ENCODE measurements at regions not wholly inside any gene's neighbourhood (a gene's known extent, or its start where the extent isn't known, plus 50 kb on each side); places are given as distances from the start of the nearest gene placed in this dataset.
A peak's percentile ranks its signal among the peaks of the same experiment; 100 is the strongest.

GRCh38 chr15:70222606-70223005 is 124.9 kb upstream of the TLE3 start:
- no peaks in the 10 kb centered on the region for H3K4me1 ChIP-seq
- WGBS (ENCODE audit: insufficient coverage, low coverage, low lambda C conversion rate, missing lambda C conversion rate) = 72% methylated on average over 2 of the region's 2 CpGs
- H3K36me3 ChIP-seq = no peaks in the 10 kb centered on the region
- no peaks in the 10 kb centered on the region for H3K9me3 ChIP-seq
- H3K4me3 ChIP-seq = no peak overlapping the region
- ATAC-seq (no peak), DNase-seq (no peak)
- intact Hi-C loops (cut with DNase I) = no loop called here
- no peak for TF ChIP-seq POLR2A (IDR thresholded peaks at IDR 0.05)
- TF ChIP-seq CTCF (IDR thresholded peaks at IDR 0.05) = no peak
- no peak overlapping the region for H3K27ac ChIP-seq
- H3K27me3 ChIP-seq = no peaks in the 10 kb centered on the region

GRCh38 chr15:70220490-70221096 is 122.9 kb upstream of the TLE3 start:
- H3K27ac ChIP-seq = no peak overlapping the region
- intact Hi-C loops (cut with DNase I) = no loop called here
- TF ChIP-seq POLR2A (IDR thresholded peaks at IDR 0.05) (no peak), CTCF (IDR thresholded peaks at IDR 0.05) (no peak)
- H3K4me3 ChIP-seq = no peak overlapping the region
- H3K4me1 ChIP-seq = no peaks in the 10 kb centered on the region
- no peaks in the 10 kb centered on the region for H3K9me3 ChIP-seq
- no peaks in the 10 kb centered on the region for H3K27me3 ChIP-seq
- WGBS (ENCODE audit: insufficient coverage, low coverage, low lambda C conversion rate, missing lambda C conversion rate) = 81% methylated on average over 6 of the region's 6 CpGs
- DNase-seq (peak in 1 of 3 donors; percentile 0), ATAC-seq (no peak)
- no peaks in the 10 kb centered on the region for H3K36me3 ChIP-seq

- no peak for ATAC-seq
- H3K27ac ChIP-seq = no peak overlapping the region
- no peaks in the 10 kb centered on the region for H3K4me1 ChIP-seq
- H3K27me3 ChIP-seq = no peaks in the 10 kb centered on the region
- H3K9me3 ChIP-seq = no peaks in the 10 kb centered on the region
- H3K36me3 ChIP-seq = no peaks in the 10 kb centered on the region
- DNase-seq = peak in 1 of 3 donors; percentile 3
- intact Hi-C loops (cut with DNase I) = no loop called here
- no peak overlapping the region for H3K4me3 ChIP-seq
- 80% methylated on average over 4 of the region's 6 CpGs for WGBS (ENCODE audit: insufficient coverage, low coverage, low lambda C conversion rate, missing lambda C conversion rate)
- TF ChIP-seq POLR2A (IDR thresholded peaks at IDR 0.05) (no peak), CTCF (IDR thresholded peaks at IDR 0.05) (no peak)
These were observed 122.2 kb upstream of the TLE3 start for GRCh38 chr15:70219966-70220365.

- H3K36me3 ChIP-seq = no peaks in the 10 kb centered on the region
- H3K4me3 ChIP-seq = no peak overlapping the region
- TF ChIP-seq CTCF (IDR thresholded peaks at IDR 0.05) (no peak), POLR2A (IDR thresholded peaks at IDR 0.05) (no peak)
- ATAC-seq (no peak), DNase-seq (peak in 1 of 3 donors; percentile 37)
- no peaks in the 10 kb centered on the region for H3K27me3 ChIP-seq
- intact Hi-C loops (cut with DNase I) = no loop called here
- no peak overlapping the region for H3K27ac ChIP-seq
- H3K4me1 ChIP-seq = no peaks in the 10 kb centered on the region
- H3K9me3 ChIP-seq = no peaks in the 10 kb centered on the region
- WGBS (ENCODE audit: insufficient coverage, low coverage, low lambda C conversion rate, missing lambda C conversion rate) = 92% methylated on average over 5 of the region's 8 CpGs
These were observed 121.7 kb upstream of the TLE3 start for GRCh38 chr15:70219256-70219895.
